Urothelium cell line (cell line): ENCODE measurements at regions not wholly inside any gene's neighbourhood (a gene's known extent, or its start where the extent isn't known, plus 50 kb on each side); places are given as distances from the start of the nearest gene placed in this dataset.
"Not testable (repeated sequence)": the region's sequence is repeated elsewhere in the genome, so short reads cannot be mapped to it uniquely, and the experiment has no call there.

Experiments
- DNase-seq: peaks from one replicate; pipeline ENCODE4 v3.0.0; 2011; ENCODE audit warnings: low spot score, mixed read lengths
- FAIRE-seq: peaks from 2 replicates; lab custom pipeline; 2011; peaks lifted over from hg19 to GRCh38; lab: Jason Lieb, UNC

- FAIRE-seq, result no peak
- no peak for DNase-seq
Observed at GRCh38 chr11:57913715-57914704, 109.7 kb upstream of the OR9Q1 start.

GRCh38 chr11:57917632-57918031, 106.0 kb upstream of the OR9Q1 start:
- FAIRE-seq, result peak; percentile 53
- no peak for DNase-seq

DNA sequence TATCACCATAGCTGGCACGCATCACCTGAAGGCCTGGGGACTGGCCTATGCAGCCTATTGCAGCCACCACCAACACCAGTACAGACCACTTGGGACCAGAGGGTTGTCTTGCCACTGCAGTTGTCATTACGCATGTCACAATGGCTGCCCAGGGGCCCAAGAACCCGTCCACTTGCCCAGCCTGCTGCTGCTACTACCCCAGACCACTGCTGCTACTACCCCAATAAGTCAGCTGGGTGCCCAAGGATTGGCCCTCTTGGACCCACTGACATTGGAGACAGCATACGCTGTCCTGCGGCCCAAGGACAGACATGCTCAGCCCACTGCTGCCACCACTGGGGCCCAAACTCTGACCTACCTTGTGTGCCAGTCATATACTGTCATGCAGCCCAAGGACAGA, 102.7 kb upstream of the OR9Q1 start:
- FAIRE-seq (no peak), DNase-seq (no peak)

GRCh38 chr11:57932105-57932504, 91.6 kb upstream of the OR9Q1 start:
- DNase-seq, result no peak
- FAIRE-seq, result no peak

DNA sequence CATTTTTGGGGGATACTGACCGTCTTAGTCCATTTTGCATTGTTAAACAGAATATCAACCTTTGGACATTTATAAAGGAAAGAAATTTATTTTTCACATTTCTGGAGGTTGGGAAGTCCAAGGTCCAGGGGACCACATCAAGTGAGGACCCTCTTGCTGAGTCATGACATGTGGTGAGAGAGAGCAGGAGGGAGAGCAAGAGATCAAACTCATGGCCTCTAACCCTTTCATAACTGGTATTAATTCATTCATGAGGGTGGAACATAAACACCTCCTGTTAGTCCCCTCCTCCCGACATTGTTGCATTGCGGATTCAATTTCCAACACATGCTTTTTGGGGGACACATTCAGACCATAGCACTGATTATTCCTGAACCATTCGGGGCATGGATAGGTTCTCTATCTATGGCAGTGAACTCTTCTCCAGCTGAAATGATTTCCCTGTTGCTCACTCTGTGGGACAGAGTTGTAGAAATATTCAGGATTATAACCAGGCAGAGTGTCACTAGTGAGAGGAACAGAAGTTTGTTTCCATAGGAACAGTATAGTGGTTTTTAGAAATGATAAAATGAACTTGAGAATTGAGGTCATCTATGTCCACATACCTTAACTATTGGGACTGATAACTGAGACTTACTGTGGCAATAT, 88.2 kb upstream of the OR9Q1 start:
- FAIRE-seq, result no peak

DNA sequence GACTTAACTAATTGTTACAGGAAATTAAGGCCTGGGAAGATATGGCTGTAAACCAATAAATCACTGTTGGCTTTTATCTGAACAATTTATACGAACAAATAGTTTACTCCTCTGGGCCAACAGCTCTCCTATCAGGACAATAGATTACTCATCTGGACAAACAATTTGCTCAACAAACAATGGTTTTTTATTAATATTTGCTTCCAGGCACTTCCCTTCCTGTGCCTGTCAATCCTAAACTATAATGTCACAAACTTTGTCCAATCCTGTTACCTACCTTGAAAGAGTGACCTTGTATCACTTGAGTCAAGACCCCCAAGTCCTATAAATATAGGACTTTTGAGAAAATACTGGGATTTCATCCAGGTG, 87.6 kb upstream of the OR9Q1 start:
- DNase-seq (no peak), FAIRE-seq (no peak)

More for the DNA sequence above, 88.2 kb upstream of the OR9Q1 start:
- DNase-seq, result no peak

DNA sequence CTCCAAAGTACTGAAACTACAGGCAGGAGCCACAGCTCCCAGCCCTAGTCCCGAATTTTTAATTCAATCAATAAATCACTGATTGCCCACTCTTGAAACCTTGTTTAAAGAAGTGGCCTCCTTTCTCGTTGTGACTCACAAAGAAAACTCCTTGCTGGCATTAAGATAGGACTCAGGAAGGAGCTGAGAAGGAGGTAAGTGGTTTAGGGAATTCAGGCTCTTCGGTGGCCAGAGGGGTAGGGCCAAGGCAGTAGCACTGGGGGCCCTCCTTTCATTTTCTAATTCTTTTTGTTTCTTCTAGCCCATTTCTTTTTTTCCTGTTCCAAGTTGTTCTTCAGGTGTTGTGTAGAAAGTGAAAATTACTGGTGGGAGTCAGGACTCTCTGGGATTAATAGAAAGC, 86.2 kb upstream of the OR9Q1 start:
- FAIRE-seq, result no peak

DNA sequence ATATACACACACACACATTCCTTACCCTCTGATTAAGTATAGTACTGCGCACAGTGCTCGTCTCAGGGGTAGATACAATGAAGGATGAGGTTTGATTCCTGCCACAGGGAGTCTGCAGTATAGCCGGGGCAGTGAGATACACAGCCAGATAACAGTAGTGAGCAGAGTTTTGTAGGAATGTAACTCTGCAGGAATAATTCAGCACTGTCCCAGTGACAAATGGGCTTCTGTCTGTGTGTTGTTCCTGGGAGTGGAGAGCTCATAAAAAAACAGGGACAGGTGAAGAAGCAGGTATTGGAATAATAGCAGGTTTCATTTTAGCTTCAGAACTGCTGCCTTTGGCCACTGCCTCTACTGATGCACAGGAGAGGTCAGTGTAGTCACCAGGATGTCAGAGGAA, 85.3 kb upstream of the OR9Q1 start:
- DNase-seq, result no peak
- no peak for FAIRE-seq

More for the DNA sequence above, 86.2 kb upstream of the OR9Q1 start:
- no peak for DNase-seq

- FAIRE-seq, result no peak
- no peak for DNase-seq
Observed at GRCh38 chr11:57940044-57940756, 83.5 kb upstream of the OR9Q1 start.

DNA sequence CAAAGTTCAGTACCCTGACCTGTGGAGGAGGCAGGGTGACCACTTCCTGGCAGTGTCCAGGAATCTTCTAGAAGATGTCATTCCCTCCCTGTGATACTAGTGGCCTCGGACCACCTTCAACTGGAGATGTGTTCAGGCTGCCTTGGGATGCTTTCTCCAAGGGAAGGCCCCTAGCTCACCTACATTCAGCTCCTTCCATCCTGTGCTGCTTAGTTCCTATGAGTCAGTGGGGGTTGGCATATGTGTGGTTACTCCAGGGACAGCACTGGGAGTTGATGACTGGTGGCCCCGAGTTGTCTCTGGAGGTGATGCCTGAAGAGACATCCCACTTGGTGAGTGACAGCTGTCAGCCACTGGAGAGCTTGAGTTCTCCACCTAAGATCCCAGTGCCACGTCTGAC, 81.8 kb upstream of the OR9Q1 start:
- FAIRE-seq (no peak), DNase-seq (no peak)

DNA sequence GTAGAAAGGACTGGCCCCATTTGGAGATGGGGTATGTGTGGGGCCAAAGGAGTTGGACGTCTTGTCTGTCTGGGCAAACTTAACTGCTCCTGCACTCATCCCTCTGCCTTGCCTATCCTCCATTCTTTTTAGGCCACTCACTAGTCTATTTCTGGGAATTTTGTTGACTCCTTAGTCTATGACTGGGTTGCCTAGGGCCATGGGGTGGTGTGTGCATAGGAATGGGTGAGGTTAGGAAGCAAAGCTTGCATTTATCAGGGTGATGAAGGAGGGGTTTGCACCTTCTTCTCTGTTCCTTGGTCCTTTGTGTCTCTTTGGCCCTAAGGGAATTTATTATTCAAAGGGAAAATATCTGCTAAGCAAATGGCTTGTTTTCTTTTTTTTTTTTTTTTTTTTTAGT, 80.9 kb upstream of the OR9Q1 start:
- DNase-seq (no peak), FAIRE-seq (no peak)

DNA sequence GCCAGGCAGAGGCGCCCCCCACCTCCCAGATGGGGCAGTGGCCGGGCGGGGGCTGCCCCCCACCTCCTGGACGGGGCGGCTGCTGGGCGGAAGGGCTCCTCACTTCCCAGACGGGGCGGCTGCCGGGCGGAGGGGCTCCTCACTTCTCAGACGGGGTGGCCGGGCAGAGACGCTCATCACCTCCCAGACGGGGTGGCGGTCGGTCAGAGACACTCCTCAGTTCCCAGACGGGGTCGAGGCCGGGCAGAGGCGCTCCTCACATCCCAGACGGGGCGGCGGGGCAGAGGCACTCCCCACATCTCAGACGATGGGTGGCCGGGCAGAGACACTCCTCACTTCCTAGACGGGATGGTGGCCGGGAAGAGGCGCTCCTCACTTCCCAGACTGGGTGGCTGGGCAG, 79.9 kb upstream of the OR9Q1 start:
- not testable (repeated sequence) for DNase-seq

DNA sequence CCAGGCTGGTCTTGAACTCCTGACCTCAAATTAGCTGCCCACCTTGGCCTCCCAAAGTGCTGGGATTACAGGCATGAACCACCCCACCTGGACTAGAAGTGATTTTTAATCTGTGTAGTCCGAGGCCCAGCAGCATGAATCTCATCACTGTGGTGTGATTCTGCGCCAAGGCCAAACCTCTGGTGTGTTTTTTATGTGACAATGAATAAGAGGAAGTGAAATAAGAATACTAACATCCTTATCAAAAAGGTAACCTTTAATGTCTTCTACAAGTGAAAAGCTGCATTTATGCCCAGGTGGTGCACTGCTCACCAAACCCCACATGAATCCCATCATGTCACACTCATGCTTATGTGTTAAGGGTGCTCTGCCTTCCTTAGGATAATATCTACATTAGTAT, 77.1 kb upstream of the OR9Q1 start:
- FAIRE-seq, result no peak
- DNase-seq, result no peak

More for the DNA sequence above, 79.9 kb upstream of the OR9Q1 start:
- not testable (repeated sequence) for FAIRE-seq

DNA sequence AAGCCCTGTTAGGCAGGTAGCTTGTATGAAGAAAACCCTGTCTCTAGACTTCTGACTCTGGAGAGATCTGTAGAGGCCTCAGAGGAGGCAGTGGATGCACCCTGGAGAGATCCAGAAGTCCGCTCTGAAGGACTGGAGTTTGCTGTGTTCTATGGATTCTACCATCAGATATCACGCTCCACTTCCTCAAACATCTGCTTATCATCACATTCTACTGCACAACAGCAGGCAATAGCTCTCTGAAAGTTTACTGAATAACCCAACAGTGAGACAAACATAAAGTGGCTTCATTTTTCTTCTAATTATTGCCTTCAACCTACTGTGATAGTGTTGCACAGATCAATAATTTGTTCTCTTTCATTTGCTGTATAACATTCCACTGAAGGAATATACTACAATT, 59.0 kb upstream of the OR9Q1 start:
- DNase-seq (no peak), FAIRE-seq (no peak)

GRCh38 chr11:57971272-57972012, 52.2 kb upstream of the OR9Q1 start:
- FAIRE-seq, result no peak
- no peak for DNase-seq

DNA sequence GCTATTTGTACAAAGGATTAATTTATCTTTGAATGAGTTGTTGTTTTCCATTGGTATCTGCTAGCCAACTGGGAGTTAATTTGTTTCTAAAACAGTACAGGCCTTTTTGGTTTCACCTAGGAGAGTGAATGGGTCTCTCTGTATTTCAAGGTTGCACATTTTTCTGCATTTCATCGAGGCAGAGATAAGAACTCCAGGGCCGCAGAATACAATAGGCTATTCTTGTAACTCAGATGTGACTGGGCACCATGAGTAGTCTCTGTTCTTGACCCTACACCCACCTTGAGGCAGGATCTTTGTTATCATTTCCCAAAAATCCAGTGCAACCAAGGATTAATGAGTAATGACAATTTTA, 51.7 kb upstream of the OR9Q1 start:
- FAIRE-seq (no peak), DNase-seq (no peak)
